Ovary (tissue), 7 donors: ENCODE measurements at regions not wholly inside any gene's neighbourhood (a gene's known extent, or its start where the extent isn't known, plus 50 kb on each side); places are given as distances from the start of the nearest gene placed in this dataset.

Experiments used
- DNase-seq, 5 donors: peaks; one replicate each; pipeline ENCODE4 v3.0.0-alpha.2; 2019 to 2020
- H3K27ac ChIP-seq, 2 donors: fragments of 200-600 bp; one replicate each; pipeline versions ENCODE4 v1.5.1 to v1.8.0; 2019 to 2022
- H3K27me3 ChIP-seq: fragments of 200-600 bp; one replicate; pipeline ENCODE4 v1.8.0; 2022
- H3K36me3 ChIP-seq: fragments of 200-600 bp; sonication (generic); one replicate; pipeline ENCODE4 v1.5.1; 2019
- H3K4me1 ChIP-seq: one replicate; pipeline ENCODE4 v1.8.1; 2013; ENCODE audit warnings: mild to moderate bottlenecking, moderate library complexity; ENCODE audit not compliant: insufficient read depth
- H3K4me3 ChIP-seq: fragments of 200-600 bp; sonication (generic); one replicate; pipeline ENCODE4 v1.5.1; 2017
- H3K9me3 ChIP-seq, 2 donors: fragments of 200-600 bp in 1 of 2; sonication (generic) in 1 of 2; one replicate each; pipeline versions ENCODE4 v1.5.1 to v1.8.1; 2013 to 2019; ENCODE audit warnings: mild to moderate bottlenecking in 1 of 2, moderate library complexity in 1 of 2
- CTCF ChIP-seq, 3 donors: fragments of 450-650 bp in 2 of 3; fragments of 200-600 bp in 1 of 3; IDR thresholded peaks; one replicate each; pipeline versions ENCODE4 v1.5.1 to v1.8.0; 2016 to 2022; ENCODE audit warnings: antibody characterized with exemption in 3 of 3, mild to moderate bottlenecking in 1 of 3
- EP300 ChIP-seq: sonication (generic); formaldehyde crosslinking; IDR thresholded peaks from one replicate; pipeline ENCODE4 v1.6.1; 2017; ENCODE audit warnings: antibody characterized with exemption
- POLR2A ChIP-seq: fragments of 450-650 bp; IDR thresholded peaks from one replicate; pipeline ENCODE4 v1.6.1; 2017; ENCODE audit warnings: antibody characterized with exemption, mild to moderate bottlenecking, moderate library complexity
- WGBS, 3 donors: extraction: QIAGEN DNeasy Blood & Tissue Kit in 1 of 3; methylation state at CpG; one replicate each; pipeline versions ENCODE4 v1.1.5 to v1.1.7; 2013 to 2017; 5-methylcytosine and 5-hydroxymethylcytosine counted together
- intact Hi-C, 4 donors: fragments of 100-400 bp; cut with DNase I; formaldehyde crosslinking; loops; one replicate each; pipeline versions ENCODE4 v1.11.0 to v1.15.1; 2022 to 2023
- donor health status: DM: no; HTN: no; CAD: no; lungs with moderate emphysema.
- donor health status: DM: no; HTN: no; CAD: no.
- donor health status: Bipolar disorder and iron deficiency.
- donor health status: DM: no; HTN: no; CAD: no.
- donor health status: DM: yes; HTN: yes; CAD: no.

- Histone ChIP-seq H3K36me3 (no peaks in the 10 kb centered on the region), H3K4me3 (no peak overlapping the region), H3K9me3 (peaks cover 0 to 3% of the 10 kb centered on the region in 2 donors), H3K27ac (no peak overlapping the region), H3K4me1 (no peaks in the 10 kb centered on the region), H3K27me3 (no peaks in the 10 kb centered on the region)
- intact Hi-C loops, result no loop called here
- no peak for DNase-seq
- TF ChIP-seq CTCF (IDR thresholded peaks at IDR 0.05) (no peak), POLR2A (no peak), EP300 (no peak)
- WGBS, 3 donors, result 71 to 83% (median 77%) methylated on average over 4 of the region's 4 CpGs
Measured at GRCh38 chr1:70754701-70755100, 292.9 kb downstream of the PTGER3 start.

- WGBS, 3 donors, result 49 to 63% (median 53%) methylated on average over 2 of the region's 2 CpGs
- H3K4me3 ChIP-seq, result no peak overlapping the region
- TF ChIP-seq CTCF (IDR thresholded peaks at IDR 0.05) (no peak), POLR2A (no peak)
- no peaks in the 10 kb centered on the region for H3K27me3 ChIP-seq
- H3K36me3 ChIP-seq, result no peaks in the 10 kb centered on the region
- H3K4me1 ChIP-seq, result no peaks in the 10 kb centered on the region
- no peaks in the 10 kb centered on the region for H3K9me3 ChIP-seq
- no peak for DNase-seq
- intact Hi-C loops, result no loop called here
- H3K27ac ChIP-seq, result no peak overlapping the region
Measured at GRCh38 chr1:70760154-70760553, 287.5 kb downstream of the PTGER3 start.

GRCh38 chr1:70762386-70762785 is 285.2 kb downstream of the PTGER3 start:
- H3K4me1 ChIP-seq, result no peaks in the 10 kb centered on the region
- H3K36me3 ChIP-seq, result no peaks in the 10 kb centered on the region
- H3K9me3 ChIP-seq, result no peaks in the 10 kb centered on the region
- TF ChIP-seq EP300 (no peak), CTCF (IDR thresholded peaks at IDR 0.05) (no peak), POLR2A (no peak)
- no peak for DNase-seq
- H3K27me3 ChIP-seq, result no peaks in the 10 kb centered on the region
- 83 to 92% (median 90%) methylated on average over 2 of the region's 2 CpGs for WGBS, 3 donors
- H3K4me3 ChIP-seq, result no peak overlapping the region
- H3K27ac ChIP-seq, result no peak overlapping the region
- intact Hi-C loops, result no loop called here

GRCh38 chr1:70764747-70765146 is 282.9 kb downstream of the PTGER3 start:
- no peaks in the 10 kb centered on the region for H3K9me3 ChIP-seq
- no peaks in the 10 kb centered on the region for H3K36me3 ChIP-seq
- H3K27ac ChIP-seq, result no peak overlapping the region
- no peaks in the 10 kb centered on the region for H3K27me3 ChIP-seq
- TF ChIP-seq EP300, result no peak
- no peak for TF ChIP-seq CTCF (IDR thresholded peaks at IDR 0.05)
- TF ChIP-seq POLR2A, result no peak
- no peak overlapping the region for H3K4me3 ChIP-seq
- no peaks in the 10 kb centered on the region for H3K4me1 ChIP-seq
- intact Hi-C loops, result no loop called here
- DNase-seq, result no peak
- 48 to 55% (median 50%) methylated on average over 2 of the region's 2 CpGs for WGBS, 3 donors

GRCh38 chr1:70767377-70767776 is 280.2 kb downstream of the PTGER3 start:
- no peaks in the 10 kb centered on the region for H3K9me3 ChIP-seq
- H3K27me3 ChIP-seq, result no peaks in the 10 kb centered on the region
- intact Hi-C loops, result no loop called here
- no peaks in the 10 kb centered on the region for H3K4me1 ChIP-seq
- TF ChIP-seq EP300, result no peak
- no peak for TF ChIP-seq POLR2A
- no peak for TF ChIP-seq CTCF (IDR thresholded peaks at IDR 0.05)
- DNase-seq, result no peak
- H3K4me3 ChIP-seq, result no peak overlapping the region
- H3K27ac ChIP-seq, result no peak overlapping the region
- H3K36me3 ChIP-seq, result no peaks in the 10 kb centered on the region
